DOHH2 (cell line): ENCODE measurements at regions not wholly inside any gene's neighbourhood (a gene's known extent, or its start where the extent isn't known, plus 50 kb on each side); places are given as distances from the start of the nearest gene placed in this dataset.

Experiments used
- CTCF ChIP-seq: fragments of 200-600 bp; sonication (generic); IDR thresholded peaks from one replicate; pipeline ENCODE4 v1.5.1; 2014; ENCODE audit warnings: antibody characterized with exemption, mild to moderate bottlenecking, low read depth, low read length; ENCODE audit not compliant: poor library complexity, severe bottlenecking
- EZH2phosphoT487 ChIP-seq: fragments of 200-600 bp; sonication (generic); IDR thresholded peaks from 2 replicates; pipeline ENCODE4 v1.6.1; 2017; ENCODE audit warnings: borderline replicate concordance, mild to moderate bottlenecking, antibody characterized with exemption, low read length, moderate library complexity, mixed read lengths

- TF ChIP-seq CTCF (no peak), EZH2phosphoT487 (no peak)
Measured at GRCh38 chr20:24134284-24134683, 145.7 kb upstream of the GGTLC1 start.
